ENCODE measurements at regions not wholly inside any gene's neighbourhood (a gene's known extent, or its start where the extent isn't known, plus 50 kb on each side); places are given as distances from the start of the nearest gene placed in this dataset.
"Not testable (repeated sequence)": the region's sequence is repeated elsewhere in the genome, so short reads cannot be mapped to it uniquely, and the experiment has no call there.

DNA sequence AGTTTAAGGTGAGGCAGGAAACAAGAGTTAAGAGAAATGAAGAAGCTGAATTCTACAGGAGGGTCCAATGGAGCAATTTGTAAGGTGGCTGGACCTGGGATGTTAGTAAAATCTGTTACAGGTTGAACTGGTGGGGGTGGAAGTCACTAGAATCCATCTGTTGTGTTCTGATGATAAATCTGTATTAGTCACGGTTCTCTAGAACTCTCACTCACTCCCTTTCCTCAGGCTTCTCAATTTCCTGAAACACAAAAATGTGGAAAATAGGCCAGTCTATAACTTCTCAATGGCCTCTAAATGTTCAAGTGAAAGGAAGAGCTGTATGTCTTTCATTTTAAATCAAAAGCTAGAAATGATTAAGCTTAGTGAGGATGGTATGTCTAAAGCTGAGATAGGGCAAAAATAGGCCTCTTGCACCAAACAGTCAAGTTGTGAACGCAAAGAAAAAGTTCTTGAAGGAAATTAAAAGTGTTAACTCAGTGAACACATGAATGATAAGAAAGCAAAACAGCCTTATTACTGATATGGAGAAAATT lies 180.2 kb upstream of the CBLB start:
- peak overlapping the region; percentile 77 for H3K27ac Mint-ChIP-seq
- peaks cover 9% of the 10 kb centered on the region for H3K4me1 Mint-ChIP-seq
- H3K9me3 Mint-ChIP-seq = peaks cover 31% of the 10 kb centered on the region
- no peak for DNase-seq
- H3K36me3 Mint-ChIP-seq (ENCODE audit: low read depth) = peaks cover 6% of the 10 kb centered on the region
- intact Hi-C loops (cut with micrococcal nuclease) = loop anchor here (1.0 to 5.0 kb wide), 3 partner anchors 33 to 127 kb away; no protein-coding TSS in a partner anchor
- no peaks in the 10 kb centered on the region for H3K27me3 Mint-ChIP-seq
- no peak overlapping the region for H3K4me3 Mint-ChIP-seq

DNA sequence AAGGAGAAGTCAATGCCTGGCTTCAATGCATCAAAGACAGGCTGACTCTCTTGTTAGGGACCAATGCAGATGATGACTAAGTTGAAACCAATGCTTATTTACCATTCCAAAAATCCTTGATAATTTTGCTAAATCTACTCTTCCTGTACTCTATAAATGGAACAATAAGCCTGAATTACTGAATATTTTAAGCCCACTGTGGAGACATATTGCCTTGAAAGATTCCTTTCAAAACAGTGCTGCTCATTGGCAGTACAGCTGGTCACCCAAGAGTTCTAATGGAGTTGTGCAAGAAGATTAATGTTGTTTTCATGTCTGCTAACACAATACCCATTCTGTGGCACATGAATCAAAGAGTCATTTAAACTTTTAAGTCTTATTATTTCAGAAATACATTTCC lies 181.0 kb upstream of the CBLB start:
- peaks cover 6% of the 10 kb centered on the region for H3K36me3 Mint-ChIP-seq (ENCODE audit: low read depth)
- no peaks in the 10 kb centered on the region for H3K27me3 Mint-ChIP-seq
- H3K4me1 Mint-ChIP-seq = peaks cover 9% of the 10 kb centered on the region
- intact Hi-C loops (cut with micrococcal nuclease) = loop anchor here (1.0 to 5.0 kb wide), 3 partner anchors 32 to 126 kb away; no protein-coding TSS in a partner anchor
- no peak for DNase-seq
- H3K4me3 Mint-ChIP-seq = no peak overlapping the region
- H3K9me3 Mint-ChIP-seq = peaks cover 26% of the 10 kb centered on the region
- H3K27ac Mint-ChIP-seq = no peak overlapping the region

DNA sequence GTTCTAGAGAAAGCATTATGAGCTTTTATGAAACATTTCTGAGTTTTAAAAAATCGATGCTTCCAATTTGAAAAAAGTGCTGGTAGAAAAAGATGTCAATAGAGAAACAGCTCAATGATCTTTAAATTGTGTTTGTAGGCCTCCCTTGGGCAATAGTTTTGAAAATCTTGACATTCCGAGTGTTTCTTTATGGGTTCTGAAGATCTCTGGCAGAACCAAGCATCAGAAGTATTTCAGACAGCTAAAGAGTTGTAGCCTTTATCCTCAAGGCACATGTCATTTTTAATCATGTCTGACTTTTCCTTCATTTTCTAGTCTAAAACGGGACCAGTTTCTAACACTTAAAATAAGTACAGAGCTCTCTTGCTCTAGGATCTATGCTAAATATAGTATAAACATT lies 188.1 kb upstream of the CBLB start:
- Mint-ChIP-seq H3K27ac (no peak overlapping the region), H3K4me3 (no peak overlapping the region), H3K4me1 (peaks cover 12% of the 10 kb centered on the region), H3K27me3 (no peaks in the 10 kb centered on the region), H3K9me3 (peaks cover 25% of the 10 kb centered on the region), H3K36me3 (ENCODE audit: low read depth) (no peaks in the 10 kb centered on the region)
- intact Hi-C loops (cut with micrococcal nuclease) = no loop called here
- DNase-seq = no peak

DNA sequence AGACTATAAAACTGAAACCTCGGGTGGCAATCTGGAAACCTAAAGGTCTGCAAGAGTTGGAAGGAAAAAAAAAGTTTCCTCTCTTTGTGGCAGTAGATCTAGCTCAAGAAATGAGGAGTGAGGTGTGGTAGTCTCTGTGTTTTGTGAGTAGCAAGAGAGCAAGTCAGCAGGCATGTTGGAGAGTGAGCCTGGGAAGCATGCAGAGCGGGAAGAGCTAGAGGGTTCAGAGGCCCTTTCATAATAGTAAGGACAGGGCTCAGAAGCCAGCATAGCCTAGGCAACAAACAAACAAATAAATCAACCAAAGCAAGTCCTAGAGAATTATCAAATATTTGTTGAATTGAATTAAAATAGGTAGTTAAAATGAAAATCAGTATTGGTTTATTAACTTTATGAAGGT lies 189.7 kb upstream of the CBLB start:
- peaks cover 12% of the 10 kb centered on the region for H3K4me1 Mint-ChIP-seq
- H3K27me3 Mint-ChIP-seq = no peaks in the 10 kb centered on the region
- H3K9me3 Mint-ChIP-seq = peaks cover 31% of the 10 kb centered on the region
- intact Hi-C loops (cut with micrococcal nuclease) = no loop called here
- no peak for DNase-seq
- no peak overlapping the region for H3K4me3 Mint-ChIP-seq
- peak overlapping the region; percentile 29 for H3K27ac Mint-ChIP-seq
- no peaks in the 10 kb centered on the region for H3K36me3 Mint-ChIP-seq (ENCODE audit: low read depth)

DNA sequence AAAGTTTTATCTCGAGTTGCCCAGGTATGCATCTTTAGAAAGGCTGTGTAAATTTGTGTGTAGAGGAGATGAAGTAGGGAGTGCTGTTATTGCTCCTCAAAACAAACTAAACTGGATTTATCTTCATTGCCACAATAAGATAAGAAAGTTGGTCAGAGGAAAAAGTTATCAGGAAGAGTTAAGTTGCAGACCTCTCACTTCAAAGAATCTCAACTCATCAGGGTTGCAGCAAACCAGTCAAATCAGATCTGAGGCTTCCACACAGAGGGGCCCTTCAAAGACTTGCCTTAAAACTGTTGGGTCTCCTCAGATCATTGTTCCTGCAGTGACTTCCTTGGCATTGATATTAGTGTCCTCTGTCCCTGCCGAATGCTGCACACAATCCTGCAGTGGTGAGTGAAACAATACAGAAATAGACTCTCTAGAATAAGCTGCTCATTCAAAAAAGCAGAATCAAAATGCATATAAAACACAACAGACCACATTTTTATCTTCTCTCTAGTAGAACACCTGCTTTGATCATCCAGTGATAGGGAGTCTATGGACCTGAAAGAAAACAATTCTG lies 191.2 kb upstream of the CBLB start:
- no peak overlapping the region for H3K4me3 Mint-ChIP-seq
- H3K4me1 Mint-ChIP-seq = peaks cover 12% of the 10 kb centered on the region
- peaks cover 36% of the 10 kb centered on the region for H3K9me3 Mint-ChIP-seq
- no peak overlapping the region for H3K27ac Mint-ChIP-seq
- DNase-seq = no peak
- no peaks in the 10 kb centered on the region for H3K36me3 Mint-ChIP-seq (ENCODE audit: low read depth)
- intact Hi-C loops (cut with micrococcal nuclease) = no loop called here
- H3K27me3 Mint-ChIP-seq = no peaks in the 10 kb centered on the region

DNA sequence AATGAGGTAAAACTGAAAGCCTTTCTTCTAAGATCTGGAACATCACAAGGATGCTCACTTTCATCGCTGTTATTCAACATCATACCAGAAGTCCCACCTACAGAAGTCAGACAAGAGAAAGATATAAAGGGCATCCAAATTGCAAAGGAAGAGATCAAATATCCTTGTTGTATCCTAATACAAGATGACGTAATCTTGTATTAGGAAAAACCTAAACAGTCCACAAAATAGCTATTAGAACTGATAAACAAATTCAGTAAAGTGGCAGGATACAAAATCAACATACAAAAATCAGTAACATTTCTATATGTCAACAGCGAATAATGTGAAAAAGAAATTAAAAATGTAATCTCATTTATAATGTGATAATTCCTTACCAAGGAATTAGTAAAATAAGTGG lies 195.1 kb upstream of the CBLB start:
- intact Hi-C loops (cut with micrococcal nuclease) = no loop called here
- Mint-ChIP-seq H3K4me1 (peaks cover 14% of the 10 kb centered on the region), H3K27ac (no peak overlapping the region), H3K27me3 (no peaks in the 10 kb centered on the region), H3K4me3 (no peak overlapping the region), H3K9me3 (peaks cover 24% of the 10 kb centered on the region), H3K36me3 (ENCODE audit: low read depth) (no peaks in the 10 kb centered on the region)
- no peak for DNase-seq

DNA sequence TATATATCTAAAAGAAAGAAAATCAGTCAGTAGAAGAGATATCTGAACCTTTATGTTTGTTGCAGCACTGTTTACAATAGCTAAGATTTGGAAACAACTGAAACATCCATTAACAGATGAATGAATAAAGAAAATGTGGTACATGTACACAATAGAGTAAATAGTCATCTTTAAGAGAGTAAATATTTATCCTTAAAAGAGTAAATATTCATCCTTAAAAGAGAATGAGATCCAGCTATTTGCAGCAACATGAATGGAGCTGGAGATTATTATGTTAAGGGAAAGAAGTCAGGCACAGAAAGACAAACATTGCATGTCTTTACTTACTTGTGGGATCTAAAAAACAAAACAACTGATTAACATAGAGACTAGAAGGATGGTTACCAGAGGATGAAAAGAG lies 197.0 kb upstream of the CBLB start:
- H3K27ac Mint-ChIP-seq = no peak overlapping the region
- H3K27me3 Mint-ChIP-seq = no peaks in the 10 kb centered on the region
- H3K4me1 Mint-ChIP-seq = peaks cover 8% of the 10 kb centered on the region
- DNase-seq = no peak
- no peaks in the 10 kb centered on the region for H3K36me3 Mint-ChIP-seq (ENCODE audit: low read depth)
- no peak overlapping the region for H3K4me3 Mint-ChIP-seq
- intact Hi-C loops (cut with micrococcal nuclease) = no loop called here
- H3K9me3 Mint-ChIP-seq = peaks cover 20% of the 10 kb centered on the region

DNA sequence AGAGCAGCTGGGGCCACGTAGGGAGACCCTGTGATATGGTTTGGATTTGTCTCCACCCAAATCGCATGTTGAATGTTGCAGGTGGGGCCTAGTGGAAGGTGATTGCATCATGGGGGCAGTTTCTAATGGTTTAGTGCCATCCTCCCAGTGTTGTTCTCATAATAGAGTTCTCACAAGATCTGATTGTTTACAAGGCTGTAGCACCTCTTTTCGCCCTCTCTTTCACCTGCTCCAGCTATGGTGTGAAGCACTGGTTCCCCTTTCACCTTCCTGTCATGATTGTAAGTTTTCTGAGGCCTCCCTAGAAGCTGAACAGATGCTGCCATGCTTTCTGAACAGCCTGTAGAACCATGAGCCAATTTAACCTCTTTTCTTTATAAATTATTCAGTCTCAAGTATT lies 198.9 kb upstream of the CBLB start:
- Mint-ChIP-seq H3K4me3 (no peak overlapping the region), H3K9me3 (peaks cover 19% of the 10 kb centered on the region), H3K27ac (no peak overlapping the region), H3K27me3 (no peaks in the 10 kb centered on the region), H3K4me1 (peaks cover 8% of the 10 kb centered on the region), H3K36me3 (ENCODE audit: low read depth) (no peaks in the 10 kb centered on the region)
- intact Hi-C loops (cut with micrococcal nuclease) = loop anchor here (2.0 kb wide), 2 partner anchors 57 to 109 kb away; no protein-coding TSS in a partner anchor
- DNase-seq = no peak

DNA sequence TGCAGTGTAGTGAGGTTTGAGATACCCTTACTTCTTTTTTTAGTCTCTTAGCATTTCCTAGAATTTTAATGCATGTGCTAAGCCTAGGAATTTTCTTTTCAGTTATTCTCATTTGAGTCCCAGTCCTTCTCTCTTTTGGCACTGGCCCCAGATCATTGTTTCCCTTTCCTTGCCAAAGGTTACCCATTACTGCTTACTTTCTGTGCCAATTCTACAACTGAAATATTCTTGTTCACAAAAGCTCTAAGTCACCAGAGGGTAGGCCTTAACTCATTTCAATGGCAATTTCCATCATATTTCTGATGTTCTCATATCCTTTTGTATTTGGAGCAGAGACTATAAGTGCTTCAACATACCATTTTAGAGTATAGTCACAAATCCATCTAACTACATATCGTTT lies 199.6 kb upstream of the CBLB start:
- Mint-ChIP-seq H3K36me3 (ENCODE audit: low read depth) (no peaks in the 10 kb centered on the region), H3K4me1 (peaks cover 8% of the 10 kb centered on the region), H3K27me3 (no peaks in the 10 kb centered on the region), H3K4me3 (peak overlapping the region; percentile 10), H3K9me3 (peaks cover 14% of the 10 kb centered on the region), H3K27ac (peak overlapping the region; percentile 82)
- intact Hi-C loops (cut with micrococcal nuclease) = loop anchor here (2.0 kb wide), 2 partner anchors 58 to 108 kb away; no protein-coding TSS in a partner anchor
- DNase-seq = no peak

DNA sequence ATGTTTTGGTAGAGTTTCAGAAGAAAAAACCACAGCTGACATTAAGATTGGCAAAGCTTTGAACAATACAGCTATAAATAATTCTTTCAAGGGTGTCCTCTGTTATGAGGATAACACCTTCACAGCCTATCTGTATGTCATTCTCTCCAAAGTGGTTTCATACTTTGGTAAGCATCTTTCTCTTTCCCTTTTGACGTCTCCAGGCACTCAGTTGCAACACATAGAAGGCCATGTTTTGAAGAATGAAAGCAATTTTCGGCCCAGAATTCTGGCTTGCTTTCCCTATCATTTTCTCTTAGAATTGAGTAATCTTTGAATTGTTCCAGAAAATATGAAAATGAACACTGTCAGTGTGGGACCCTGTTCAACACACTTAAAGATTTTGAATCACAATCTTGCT lies 200.0 kb upstream of the CBLB start:
- peaks cover 8% of the 10 kb centered on the region for H3K4me1 Mint-ChIP-seq
- DNase-seq = peak; percentile 74
- peak overlapping the region; percentile 82 for H3K27ac Mint-ChIP-seq
- H3K4me3 Mint-ChIP-seq = peak overlapping the region; percentile 4
- intact Hi-C loops (cut with micrococcal nuclease) = loop anchor here (2.0 kb wide), 2 partner anchors 58 to 108 kb away; no protein-coding TSS in a partner anchor
- peaks cover 11% of the 10 kb centered on the region for H3K9me3 Mint-ChIP-seq
- H3K27me3 Mint-ChIP-seq = no peaks in the 10 kb centered on the region
- no peaks in the 10 kb centered on the region for H3K36me3 Mint-ChIP-seq (ENCODE audit: low read depth)

DNA sequence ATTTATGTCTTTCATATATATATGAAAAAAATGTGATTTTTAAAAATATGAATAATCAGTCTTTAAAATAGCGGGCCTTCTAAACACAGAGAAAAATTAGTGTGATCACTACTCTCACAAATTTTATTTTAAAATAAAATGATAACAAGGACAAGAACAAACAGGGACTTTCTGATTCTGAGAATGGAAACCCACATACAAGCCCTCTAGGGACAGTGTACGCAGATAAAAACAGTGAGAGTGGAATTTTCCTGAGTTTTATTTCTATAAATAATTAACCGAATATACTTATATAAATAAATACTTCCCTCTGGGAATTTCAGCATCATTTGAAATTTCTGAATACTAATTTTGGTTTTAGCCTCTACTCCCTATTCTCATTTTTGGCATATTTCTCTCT lies 201.4 kb upstream of the CBLB start:
- H3K36me3 Mint-ChIP-seq (ENCODE audit: low read depth) = no peaks in the 10 kb centered on the region
- no peak overlapping the region for H3K27ac Mint-ChIP-seq
- DNase-seq = no peak
- H3K27me3 Mint-ChIP-seq = no peaks in the 10 kb centered on the region
- H3K4me3 Mint-ChIP-seq = no peak overlapping the region
- intact Hi-C loops (cut with micrococcal nuclease) = no loop called here
- peaks cover 8% of the 10 kb centered on the region for H3K4me1 Mint-ChIP-seq
- H3K9me3 Mint-ChIP-seq = peaks cover 8% of the 10 kb centered on the region

DNA sequence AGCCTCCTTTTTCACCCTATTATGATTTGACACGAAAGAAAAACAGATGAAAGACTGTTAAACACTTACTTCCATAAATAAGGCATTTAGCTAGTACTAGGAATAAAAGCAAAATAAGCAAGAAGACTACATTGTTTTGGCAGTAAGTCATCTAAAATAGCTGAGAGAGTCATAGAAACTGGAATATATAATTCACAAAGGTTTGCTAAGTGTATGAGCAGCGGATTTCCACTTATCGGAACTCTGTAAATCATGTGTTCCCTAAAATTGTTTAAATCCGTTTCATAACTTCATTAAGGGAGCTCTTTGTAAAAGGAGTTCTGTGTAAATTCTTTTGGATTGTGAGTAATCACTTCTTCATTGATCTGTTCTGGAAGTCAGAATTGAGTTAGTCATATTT lies 202.5 kb upstream of the CBLB start:
- peaks cover 8% of the 10 kb centered on the region for H3K4me1 Mint-ChIP-seq
- intact Hi-C loops (cut with micrococcal nuclease) = no loop called here
- H3K27me3 Mint-ChIP-seq = no peaks in the 10 kb centered on the region
- H3K9me3 Mint-ChIP-seq = peaks cover 11% of the 10 kb centered on the region
- no peak overlapping the region for H3K27ac Mint-ChIP-seq
- no peaks in the 10 kb centered on the region for H3K36me3 Mint-ChIP-seq (ENCODE audit: low read depth)
- H3K4me3 Mint-ChIP-seq = no peak overlapping the region
- no peak for DNase-seq

DNA sequence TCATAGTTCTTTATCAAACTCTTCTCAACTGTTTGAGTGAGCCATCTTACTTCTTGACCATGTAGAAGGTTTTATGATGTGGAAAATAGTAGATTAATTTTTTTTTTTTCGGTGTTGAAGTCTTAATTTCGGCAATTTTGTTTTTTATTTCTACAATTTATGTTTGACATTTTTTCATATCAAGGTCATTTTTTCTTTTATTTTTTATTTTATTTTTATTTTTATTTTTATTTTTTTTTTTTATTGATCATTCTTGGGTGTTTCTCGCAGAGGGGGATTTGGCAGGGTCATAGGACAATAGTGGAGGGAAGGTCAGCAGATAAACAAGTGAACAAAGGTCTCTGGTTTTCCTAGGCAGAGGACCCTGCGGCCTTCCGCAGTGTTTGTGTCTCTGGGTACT lies 203.8 kb upstream of the CBLB start:
- H3K4me3 Mint-ChIP-seq; H3K36me3 Mint-ChIP-seq (ENCODE audit: low read depth); intact Hi-C loops (cut with micrococcal nuclease); H3K4me1 Mint-ChIP-seq; DNase-seq; H3K27me3 Mint-ChIP-seq; H3K27ac Mint-ChIP-seq: not testable (repeated sequence)
- H3K9me3 Mint-ChIP-seq = peaks cover 17% of the 10 kb centered on the region

DNA sequence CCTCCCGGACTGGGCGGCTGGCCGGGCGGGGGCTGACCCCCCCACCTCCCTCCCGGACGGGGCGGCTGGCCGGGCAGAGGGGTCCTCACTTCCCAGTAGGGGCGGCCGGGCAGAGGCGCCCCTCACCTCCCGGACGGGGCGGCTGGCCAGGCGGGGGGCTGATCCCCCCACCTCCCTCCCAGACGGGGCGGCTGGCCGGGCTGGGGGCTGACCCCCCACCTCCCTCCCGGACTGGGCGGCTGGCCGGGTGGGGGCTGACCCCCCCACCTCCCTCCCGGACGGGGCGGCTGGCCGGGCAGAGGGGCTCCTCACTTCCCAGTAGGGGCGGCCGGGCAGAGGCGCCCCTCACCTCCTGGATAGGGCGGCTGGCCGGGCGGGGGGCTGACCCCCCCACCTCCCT lies 205.0 kb upstream of the CBLB start:
- intact Hi-C loops (cut with micrococcal nuclease); DNase-seq; H3K4me3 Mint-ChIP-seq; H3K36me3 Mint-ChIP-seq (ENCODE audit: low read depth); H3K4me1 Mint-ChIP-seq; H3K27ac Mint-ChIP-seq; H3K27me3 Mint-ChIP-seq: not testable (repeated sequence)
- peaks cover 17% of the 10 kb centered on the region for H3K9me3 Mint-ChIP-seq

DNA sequence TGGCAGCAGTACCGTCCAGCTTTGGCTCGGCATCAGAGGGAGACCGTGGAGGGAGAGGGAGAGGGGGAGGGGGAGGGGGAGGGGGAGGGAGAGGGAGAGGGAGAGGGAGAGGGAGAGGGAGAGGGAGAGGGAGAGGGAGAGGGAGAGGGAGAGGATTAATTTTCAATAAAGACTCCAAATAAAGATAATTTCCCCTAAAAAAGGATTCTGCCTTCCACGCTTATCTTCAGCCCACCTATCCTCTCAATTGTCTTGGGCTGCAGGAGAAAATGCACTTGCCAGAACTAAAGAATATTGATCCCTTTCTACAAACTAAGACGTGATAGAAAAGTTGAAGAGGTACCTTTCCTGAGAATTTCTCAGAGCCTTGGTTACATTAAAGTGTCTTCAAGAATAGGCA lies 206.9 kb upstream of the CBLB start:
- intact Hi-C loops (cut with micrococcal nuclease); H3K36me3 Mint-ChIP-seq (ENCODE audit: low read depth); H3K27me3 Mint-ChIP-seq; H3K4me3 Mint-ChIP-seq; H3K4me1 Mint-ChIP-seq; H3K27ac Mint-ChIP-seq; DNase-seq: not testable (repeated sequence)
- H3K9me3 Mint-ChIP-seq = peaks cover 20% of the 10 kb centered on the region
